Stimulated activated CD4-positive, alpha-beta T cell treated with anti-CD3 and anti-CD28 coated beads, Interleukin-4, amount 100 ng/mL, for 48 hours (primary cell): ENCODE measurements at regions not wholly inside any gene's neighbourhood (a gene's known extent, or its start where the extent isn't known, plus 50 kb on each side); places are given as distances from the start of the nearest gene placed in this dataset.

Source experiments
- DNase-seq, 2 donors: peaks; one replicate each; pipeline ENCODE4 v3.0.0-alpha.2; 2020; ENCODE audit warnings: low read depth in 2 of 2

GRCh38 chr6:164168595-164168994, 754.1 kb downstream of the QKI start:
- DNase-seq, result no peak

GRCh38 chr6:164167873-164168405, 753.4 kb downstream of the QKI start:
- no peak for DNase-seq

GRCh38 chr6:164166996-164167395, 752.5 kb downstream of the QKI start:
- no peak for DNase-seq

GRCh38 chr6:164166515-164166914, 752.0 kb downstream of the QKI start:
- no peak for DNase-seq

- no peak for DNase-seq
Observed at GRCh38 chr6:164164876-164165275, 750.4 kb downstream of the QKI start.

GRCh38 chr6:164163239-164163638, 748.7 kb downstream of the QKI start:
- no peak for DNase-seq

GRCh38 chr6:164159061-164159460, 744.5 kb downstream of the QKI start:
- no peak for DNase-seq

- DNase-seq, result no peak
Observed at GRCh38 chr6:164154588-164154987, 740.1 kb downstream of the QKI start.

GRCh38 chr6:164152611-164153010, 738.1 kb downstream of the QKI start:
- no peak for DNase-seq

GRCh38 chr6:164151161-164152120, 736.9 kb downstream of the QKI start:
- DNase-seq, result no peak

GRCh38 chr6:164150232-164150631, 735.7 kb downstream of the QKI start:
- no peak for DNase-seq

- DNase-seq, result no peak
Observed at GRCh38 chr6:164148788-164149187, 734.3 kb downstream of the QKI start.

- no peak for DNase-seq
Observed at GRCh38 chr6:164144316-164144715, 729.8 kb downstream of the QKI start.

- DNase-seq, result no peak
Observed at GRCh38 chr6:164142322-164142721, 727.8 kb downstream of the QKI start.

- DNase-seq, result no peak
Observed at GRCh38 chr6:164135511-164136132, 721.1 kb downstream of the QKI start.

- no peak for DNase-seq
Observed at GRCh38 chr6:164133095-164133494, 718.6 kb downstream of the QKI start.

GRCh38 chr6:164130585-164130984, 716.1 kb downstream of the QKI start:
- DNase-seq, result no peak

- DNase-seq, result no peak
Observed at GRCh38 chr6:164130151-164130550, 715.6 kb downstream of the QKI start.

- no peak for DNase-seq
Observed at GRCh38 chr6:164129218-164129617, 714.7 kb downstream of the QKI start.

GRCh38 chr6:164128101-164128500, 713.6 kb downstream of the QKI start:
- DNase-seq, result no peak

- no peak for DNase-seq
Observed at GRCh38 chr6:164124986-164125385, 710.5 kb downstream of the QKI start.

GRCh38 chr6:164124473-164124872, 710.0 kb downstream of the QKI start:
- DNase-seq, result no peak

GRCh38 chr6:164122109-164122508, 707.6 kb downstream of the QKI start:
- DNase-seq, result no peak
